Activated CD4-positive, alpha-beta memory T cell treated with anti-CD3 and anti-CD28 coated beads for 36 hours (primary cell): ENCODE measurements at regions not wholly inside any gene's neighbourhood (a gene's known extent, or its start where the extent isn't known, plus 50 kb on each side); places are given as distances from the start of the nearest gene placed in this dataset.

Experiments used
- CTCF ChIA-PET: fragments of 350-600 bp; sonication (Branson Sonifier 250); formaldehyde crosslinking; loops from one replicate; lab custom pipeline; 2021; ENCODE audit warnings: antibody characterized with exemption, inconsistent platforms; lab: Charles Lee
- POLR2A ChIA-PET: fragments of 350-600 bp; sonication (Branson Sonifier 250); formaldehyde crosslinking; loops from one replicate; lab custom pipeline; 2021; ENCODE audit warnings: antibody characterized with exemption; lab: Charles Lee
- DNase-seq: peaks from one replicate; pipeline ENCODE4 v3.0.0-alpha.2; 2020
- H3K27ac Mint-ChIP-seq: one replicate; pipeline ENCODE4 v1.8.0; 2021; ENCODE audit warnings: mixed read lengths
- H3K27me3 Mint-ChIP-seq: one replicate; pipeline ENCODE4 v1.8.0; 2021; ENCODE audit warnings: mixed read lengths
- H3K36me3 Mint-ChIP-seq: one replicate; pipeline ENCODE4 v1.8.0; 2021; ENCODE audit warnings: mixed read lengths
- H3K4me1 Mint-ChIP-seq: one replicate; pipeline ENCODE4 v1.8.0; 2021; ENCODE audit warnings: low read depth, mixed read lengths
- H3K4me3 Mint-ChIP-seq: one replicate; pipeline ENCODE4 v1.8.0; 2021; ENCODE audit warnings: mild to moderate bottlenecking, mixed read lengths
- H3K9me3 Mint-ChIP-seq: one replicate; pipeline ENCODE4 v1.8.0; 2021; ENCODE audit warnings: mixed read lengths
- intact Hi-C: fragments of 100-400 bp; cut with micrococcal nuclease; formaldehyde crosslinking; loops from one replicate; pipeline ENCODE4 v1.15.1; 2023

DNA sequence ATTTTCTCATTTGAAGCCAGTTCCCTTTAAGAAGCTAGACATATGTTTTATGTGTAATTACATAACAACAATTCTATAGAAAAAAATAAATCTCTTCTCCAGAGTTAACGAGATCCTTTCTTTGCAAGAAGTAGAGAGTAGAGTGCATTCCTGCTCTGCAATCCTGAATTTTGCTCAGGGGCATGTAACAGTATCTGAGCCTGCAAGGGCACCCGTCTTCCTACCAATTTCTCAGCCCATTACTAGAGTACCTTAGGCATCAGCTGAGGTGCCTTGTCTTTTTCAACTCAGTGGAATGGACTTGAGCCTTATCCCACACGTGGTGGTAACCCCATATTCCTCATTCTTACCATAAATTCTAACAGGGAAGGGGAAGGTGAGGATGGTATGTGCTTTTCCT is 205.9 kb downstream of the IKZF2 start:
- DNase-seq, result no peak
- ChIA-PET POLR2A (no interaction called here), CTCF (no interaction called here)
- no peak overlapping the region for H3K4me3 Mint-ChIP-seq
- H3K9me3 Mint-ChIP-seq, result no peaks in the 10 kb centered on the region
- no peak overlapping the region for H3K27ac Mint-ChIP-seq
- H3K27me3 Mint-ChIP-seq, result no peaks in the 10 kb centered on the region
- no peaks in the 10 kb centered on the region for H3K36me3 Mint-ChIP-seq
- H3K4me1 Mint-ChIP-seq, result no peaks in the 10 kb centered on the region
- intact Hi-C loops, result no loop called here

- POLR2A ChIA-PET, result no interaction called here
- Mint-ChIP-seq H3K4me1 (no peaks in the 10 kb centered on the region), H3K36me3 (no peaks in the 10 kb centered on the region), H3K9me3 (no peaks in the 10 kb centered on the region), H3K27ac (no peak overlapping the region), H3K4me3 (no peak overlapping the region), H3K27me3 (no peaks in the 10 kb centered on the region)
- CTCF ChIA-PET, result no interaction called here
- intact Hi-C loops, result no loop called here
- DNase-seq, result no peak
Measured at GRCh38 chr2:212943351-212943750, 208.1 kb downstream of the IKZF2 start.

DNA sequence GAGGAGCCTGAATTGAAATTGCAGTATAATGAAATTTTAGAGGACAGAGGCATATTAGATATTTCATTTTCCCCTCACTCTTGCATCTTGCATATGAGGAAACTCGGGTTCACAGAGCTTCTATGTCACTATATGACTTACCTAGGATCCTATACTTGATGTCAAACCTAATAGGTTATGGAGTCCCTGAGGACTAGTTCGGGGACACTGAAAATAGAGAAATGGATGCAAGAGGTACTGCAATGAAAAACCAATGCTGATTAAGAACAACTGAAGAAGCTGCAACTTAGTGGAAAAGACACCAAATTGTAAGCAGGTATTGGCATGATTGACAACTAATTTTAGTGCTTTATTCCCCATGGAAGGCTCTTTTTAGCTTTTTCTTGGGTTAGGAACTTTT is 210.1 kb downstream of the IKZF2 start:
- no peaks in the 10 kb centered on the region for H3K9me3 Mint-ChIP-seq
- H3K27me3 Mint-ChIP-seq, result peaks cover 1% of the 10 kb centered on the region
- no peak overlapping the region for H3K4me3 Mint-ChIP-seq
- ChIA-PET CTCF (interaction anchor here (1.0 kb wide), 1 partner anchor 165 kb away, joined by 3 read pairs; no protein-coding TSS in a partner anchor), POLR2A (no interaction called here)
- intact Hi-C loops, result no loop called here
- H3K4me1 Mint-ChIP-seq, result no peaks in the 10 kb centered on the region
- H3K36me3 Mint-ChIP-seq, result no peaks in the 10 kb centered on the region
- no peak for DNase-seq
- H3K27ac Mint-ChIP-seq, result no peak overlapping the region

GRCh38 chr2:212940816-212941215 is 210.6 kb downstream of the IKZF2 start:
- Mint-ChIP-seq H3K4me1 (no peaks in the 10 kb centered on the region), H3K27ac (no peak overlapping the region), H3K36me3 (no peaks in the 10 kb centered on the region), H3K4me3 (no peak overlapping the region), H3K9me3 (no peaks in the 10 kb centered on the region), H3K27me3 (peaks cover 1% of the 10 kb centered on the region)
- ChIA-PET POLR2A (no interaction called here), CTCF (no interaction called here)
- intact Hi-C loops, result no loop called here
- DNase-seq, result no peak

DNA sequence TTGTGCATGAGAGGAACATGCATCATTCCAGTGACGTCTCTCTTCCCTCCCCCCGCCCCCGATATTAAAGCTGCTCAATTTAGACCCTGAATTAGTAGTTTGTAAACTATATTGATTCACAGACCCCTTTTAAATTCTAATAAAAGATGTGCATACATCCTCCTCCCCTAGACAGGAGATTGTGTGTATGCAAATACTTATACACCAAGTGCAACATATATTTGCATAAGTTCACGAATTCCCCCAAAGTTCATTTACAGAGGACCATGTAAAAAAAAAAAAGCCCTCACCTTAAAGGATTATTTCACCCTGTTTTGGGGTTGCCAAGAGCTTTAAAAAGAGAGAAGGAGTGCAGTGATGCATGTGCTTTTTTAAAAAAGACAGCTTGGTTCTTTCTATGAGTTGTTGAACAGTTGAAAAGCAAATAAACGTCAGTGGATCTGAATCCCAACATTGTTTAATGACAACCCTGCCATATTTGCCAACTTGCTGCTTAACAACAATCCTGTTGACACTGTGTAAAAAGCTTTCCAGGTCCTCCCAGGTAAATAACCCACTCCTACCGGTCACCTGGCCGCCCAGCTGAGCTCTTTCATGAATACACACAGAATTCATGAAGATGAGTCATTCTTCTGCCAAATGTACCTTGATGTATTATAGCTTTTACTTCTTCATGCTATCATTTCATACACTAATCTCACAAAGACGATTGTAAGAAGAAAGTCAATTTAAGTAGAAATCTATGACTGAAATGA is 211.5 kb downstream of the IKZF2 start:
- Mint-ChIP-seq H3K4me1 (no peaks in the 10 kb centered on the region), H3K4me3 (no peak overlapping the region), H3K9me3 (no peaks in the 10 kb centered on the region), H3K36me3 (no peaks in the 10 kb centered on the region), H3K27me3 (peaks cover 1% of the 10 kb centered on the region), H3K27ac (no peak overlapping the region)
- intact Hi-C loops, result no loop called here
- no peak for DNase-seq
- POLR2A ChIA-PET, result no interaction called here
- CTCF ChIA-PET, result interaction anchor here (0.6 to 0.8 kb wide), 2 partner anchors 76 to 209 kb away, joined by 3 to 7 read pairs; no protein-coding TSS in a partner anchor

DNA sequence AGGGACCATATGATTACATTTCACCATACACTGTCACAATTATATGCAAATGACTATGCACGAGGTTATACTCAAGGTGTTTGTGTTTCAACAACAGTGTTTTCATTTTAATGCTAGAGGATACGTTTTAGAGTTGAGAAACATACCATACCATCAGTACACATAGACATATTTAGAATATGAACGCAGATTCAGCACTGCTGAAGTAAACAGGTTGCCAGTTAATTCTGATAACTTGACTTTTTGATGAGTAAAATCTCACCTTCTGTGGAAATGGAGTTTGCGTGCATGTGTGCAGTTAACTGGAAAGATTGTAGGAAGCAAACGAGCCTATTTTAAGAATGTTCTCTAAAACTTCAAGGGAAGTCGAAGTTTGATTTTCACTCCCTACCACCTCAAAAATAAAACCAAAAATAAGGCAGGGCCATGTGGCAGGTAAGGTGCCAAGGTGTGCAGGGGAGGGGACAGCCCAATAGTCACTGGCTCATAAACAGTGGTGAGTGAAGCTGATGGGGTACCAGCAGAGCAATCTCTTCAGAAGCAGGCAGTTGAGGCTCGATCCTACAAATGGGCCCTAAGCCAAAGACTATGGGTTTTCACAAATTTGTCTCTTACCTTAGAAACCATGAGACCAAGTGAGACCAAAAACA is 213.1 kb downstream of the IKZF2 start:
- no peaks in the 10 kb centered on the region for H3K4me1 Mint-ChIP-seq
- no peaks in the 10 kb centered on the region for H3K36me3 Mint-ChIP-seq
- H3K4me3 Mint-ChIP-seq, result no peak overlapping the region
- peaks cover 1% of the 10 kb centered on the region for H3K27me3 Mint-ChIP-seq
- no peak overlapping the region for H3K27ac Mint-ChIP-seq
- POLR2A ChIA-PET, result no interaction called here
- DNase-seq, result no peak
- intact Hi-C loops, result no loop called here
- CTCF ChIA-PET, result no interaction called here
- no peaks in the 10 kb centered on the region for H3K9me3 Mint-ChIP-seq

DNA sequence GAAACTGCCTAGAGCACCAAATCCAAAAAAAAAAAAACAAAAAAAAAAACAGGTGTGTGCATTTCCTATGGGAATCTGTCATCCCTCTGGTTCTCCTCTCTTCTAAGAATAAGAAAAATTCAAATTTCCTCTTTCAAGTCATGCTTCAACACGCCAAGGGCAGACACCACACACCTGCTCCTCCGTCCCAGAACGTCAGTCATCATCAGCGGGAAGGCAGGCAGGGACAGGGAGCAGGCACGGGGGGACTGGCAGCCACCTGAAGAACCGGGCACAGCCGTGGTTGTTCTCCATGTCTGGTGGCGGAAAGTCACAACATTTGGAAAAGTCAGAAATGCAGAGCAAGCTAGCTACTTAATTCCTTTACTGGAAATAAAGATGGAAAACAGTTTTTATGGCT is 214.8 kb downstream of the IKZF2 start:
- no peak for DNase-seq
- Mint-ChIP-seq H3K27ac (no peak overlapping the region), H3K4me3 (no peak overlapping the region), H3K9me3 (no peaks in the 10 kb centered on the region), H3K27me3 (peaks cover 1% of the 10 kb centered on the region), H3K36me3 (no peaks in the 10 kb centered on the region), H3K4me1 (no peaks in the 10 kb centered on the region)
- ChIA-PET POLR2A (no interaction called here), CTCF (interaction anchor here (0.6 kb wide), 1 partner anchor 21 kb away, joined by 3 read pairs; no protein-coding TSS in a partner anchor)
- intact Hi-C loops, result no loop called here

DNA sequence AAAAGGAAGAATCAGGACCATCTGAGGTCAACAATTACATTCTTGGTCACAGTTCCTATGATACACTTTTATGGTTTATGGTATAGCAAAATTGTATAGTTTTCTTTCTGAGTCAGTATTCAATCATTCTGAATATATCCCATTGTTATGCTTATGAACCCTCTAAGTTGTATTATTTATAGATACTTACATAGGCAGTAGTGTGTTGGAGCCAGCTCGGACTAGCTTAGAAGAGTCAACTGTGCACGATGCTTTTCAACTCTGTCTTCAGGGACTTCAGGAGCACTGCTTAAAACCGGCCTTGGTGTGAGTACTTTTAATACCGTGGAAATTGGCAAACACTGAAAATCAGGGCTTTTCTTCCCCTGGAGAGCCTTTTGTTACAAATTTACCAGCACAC is 215.7 kb downstream of the IKZF2 start:
- Mint-ChIP-seq H3K36me3 (no peaks in the 10 kb centered on the region), H3K4me3 (no peak overlapping the region), H3K27ac (no peak overlapping the region), H3K27me3 (peaks cover 1% of the 10 kb centered on the region), H3K4me1 (no peaks in the 10 kb centered on the region), H3K9me3 (no peaks in the 10 kb centered on the region)
- intact Hi-C loops, result no loop called here
- ChIA-PET POLR2A (no interaction called here), CTCF (interaction anchor here (0.6 kb wide), 1 partner anchor 20 kb away, joined by 3 read pairs; no protein-coding TSS in a partner anchor)
- no peak for DNase-seq

GRCh38 chr2:212931271-212931670 is 220.1 kb downstream of the IKZF2 start:
- Mint-ChIP-seq H3K4me1 (peaks cover 6% of the 10 kb centered on the region), H3K36me3 (no peaks in the 10 kb centered on the region), H3K27me3 (no peaks in the 10 kb centered on the region), H3K9me3 (no peaks in the 10 kb centered on the region), H3K27ac (no peak overlapping the region), H3K4me3 (no peak overlapping the region)
- POLR2A ChIA-PET, result no interaction called here
- no peak for DNase-seq
- intact Hi-C loops, result no loop called here
- CTCF ChIA-PET, result no interaction called here

DNA sequence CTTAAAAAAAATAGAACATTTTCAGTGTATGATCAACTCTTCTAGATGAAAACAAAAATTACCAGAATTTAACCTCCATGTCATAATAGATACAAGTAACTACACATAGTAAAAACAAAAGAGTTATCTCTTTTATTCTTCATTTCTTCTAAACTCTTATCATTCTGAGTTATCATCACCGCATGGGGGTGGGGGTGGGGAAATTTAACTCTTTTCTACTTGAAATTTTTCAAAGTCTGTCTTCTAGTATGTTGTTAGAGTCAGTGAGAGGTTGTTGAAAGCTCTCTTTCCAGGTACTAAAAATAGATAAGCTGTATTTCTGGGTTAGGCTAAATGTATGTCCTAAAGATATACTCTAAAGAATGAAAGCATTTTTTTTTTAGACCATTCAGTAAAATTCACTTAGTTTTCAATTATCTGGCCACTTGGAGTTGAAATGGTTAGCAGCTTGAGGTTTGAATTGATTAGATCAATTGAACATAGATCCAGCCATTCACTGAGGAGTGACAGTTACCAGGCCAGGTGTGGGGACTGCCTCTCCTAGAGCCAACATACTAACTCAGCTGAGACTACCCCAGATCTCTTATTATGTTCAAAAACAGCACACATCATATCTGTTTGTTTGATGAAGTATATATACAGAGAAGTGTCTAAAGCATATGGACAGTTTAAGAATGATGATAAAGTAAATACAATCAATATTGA is 220.7 kb downstream of the IKZF2 start:
- Mint-ChIP-seq H3K9me3 (no peaks in the 10 kb centered on the region), H3K36me3 (no peaks in the 10 kb centered on the region), H3K4me1 (peaks cover 6% of the 10 kb centered on the region), H3K27ac (peak overlapping the region; percentile 56), H3K4me3 (no peak overlapping the region), H3K27me3 (no peaks in the 10 kb centered on the region)
- no peak for DNase-seq
- POLR2A ChIA-PET, result no interaction called here
- intact Hi-C loops, result loop anchor here (1.0 kb wide), 1 partner anchor 27 kb away; no protein-coding TSS in a partner anchor
- CTCF ChIA-PET, result no interaction called here

DNA sequence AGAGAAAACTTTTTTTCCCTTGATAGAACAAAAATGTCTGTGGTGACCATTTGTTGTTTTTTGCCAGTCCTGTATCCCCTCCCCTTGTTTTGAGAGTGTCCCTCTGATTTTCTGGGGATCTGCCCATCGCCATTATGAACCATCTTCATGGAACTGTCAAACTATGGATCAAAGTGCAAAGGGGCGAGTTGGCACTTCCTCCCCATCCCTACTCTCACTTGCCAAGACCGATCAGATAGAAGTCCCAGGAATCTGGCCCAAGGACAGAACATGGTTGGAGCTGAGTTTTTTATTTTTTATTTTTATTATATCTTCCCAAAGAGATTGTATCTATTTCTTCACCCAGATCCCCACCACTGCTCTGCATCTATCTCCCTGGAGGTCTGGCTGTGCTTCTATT is 221.4 kb downstream of the IKZF2 start:
- DNase-seq, result no peak
- Mint-ChIP-seq H3K4me3 (no peak overlapping the region), H3K36me3 (no peaks in the 10 kb centered on the region), H3K27me3 (no peaks in the 10 kb centered on the region), H3K9me3 (no peaks in the 10 kb centered on the region), H3K27ac (peak overlapping the region; percentile 56), H3K4me1 (peaks cover 6% of the 10 kb centered on the region)
- ChIA-PET POLR2A (no interaction called here), CTCF (no interaction called here)
- intact Hi-C loops, result loop anchor here (1.0 to 2.0 kb wide), 4 partner anchors 15 to 189 kb away; no protein-coding TSS in a partner anchor

GRCh38 chr2:212929116-212929515 is 222.3 kb downstream of the IKZF2 start:
- Mint-ChIP-seq H3K27me3 (no peaks in the 10 kb centered on the region), H3K4me1 (peaks cover 6% of the 10 kb centered on the region), H3K27ac (no peak overlapping the region), H3K4me3 (no peak overlapping the region), H3K36me3 (no peaks in the 10 kb centered on the region), H3K9me3 (no peaks in the 10 kb centered on the region)
- intact Hi-C loops, result loop anchor here (1.0 to 2.0 kb wide), 3 partner anchors 14 to 190 kb away; no protein-coding TSS in a partner anchor
- POLR2A ChIA-PET, result no interaction called here
- DNase-seq, result no peak
- CTCF ChIA-PET, result no interaction called here
